GM19438 (cell line): ENCODE measurements at regions not wholly inside any gene's neighbourhood (a gene's known extent, or its start where the extent isn't known, plus 50 kb on each side); places are given as distances from the start of the nearest gene placed in this dataset.

Source experiments
- ATAC-seq: cut with Tn5 transposase; IDR thresholded peaks from one replicate; pipeline ENCODE4 v1.9.1; 2021; ENCODE audit warnings: low read depth; ENCODE audit not compliant: unreplicated experiment

DNA sequence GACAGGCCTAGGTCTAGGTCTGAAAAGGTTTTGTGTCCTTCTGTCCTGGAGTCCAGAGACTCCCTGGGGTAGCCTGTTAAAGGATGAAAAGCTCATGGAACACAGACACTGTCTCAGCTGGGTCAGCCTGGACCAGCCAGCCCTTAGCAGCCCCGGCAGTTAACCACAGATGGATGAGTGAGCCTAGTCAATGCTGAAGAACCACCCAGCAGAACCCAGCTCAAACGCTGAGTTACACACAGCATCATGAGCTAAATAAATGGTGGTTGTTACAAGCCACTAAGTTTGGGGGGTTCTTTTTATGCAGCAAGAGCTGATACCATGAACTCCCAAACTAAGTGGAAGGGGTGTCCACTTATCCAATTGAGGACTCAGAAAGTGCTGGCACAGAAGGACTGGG is 472.8 kb upstream of the PROK2 start:
- ATAC-seq, result no peak

DNA sequence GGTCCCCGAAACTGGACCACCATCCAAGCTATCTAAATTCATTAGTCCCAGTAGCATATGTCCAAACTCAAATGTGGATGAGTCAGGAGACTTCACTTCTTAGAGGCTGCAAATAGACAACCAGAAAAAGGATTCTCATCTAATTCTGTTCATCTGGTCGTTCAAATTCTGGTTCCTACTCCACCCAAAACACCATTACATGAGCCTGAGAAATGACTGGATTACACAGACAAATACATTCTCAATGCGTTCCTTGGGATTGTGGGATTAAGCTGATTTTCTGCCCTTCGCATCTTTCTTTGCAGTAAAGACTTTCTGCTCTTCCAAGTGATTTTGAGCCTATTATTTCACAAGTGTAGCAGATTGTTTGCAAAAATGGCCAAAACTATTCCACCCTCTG is 472.3 kb upstream of the PROK2 start:
- no peak for ATAC-seq

DNA sequence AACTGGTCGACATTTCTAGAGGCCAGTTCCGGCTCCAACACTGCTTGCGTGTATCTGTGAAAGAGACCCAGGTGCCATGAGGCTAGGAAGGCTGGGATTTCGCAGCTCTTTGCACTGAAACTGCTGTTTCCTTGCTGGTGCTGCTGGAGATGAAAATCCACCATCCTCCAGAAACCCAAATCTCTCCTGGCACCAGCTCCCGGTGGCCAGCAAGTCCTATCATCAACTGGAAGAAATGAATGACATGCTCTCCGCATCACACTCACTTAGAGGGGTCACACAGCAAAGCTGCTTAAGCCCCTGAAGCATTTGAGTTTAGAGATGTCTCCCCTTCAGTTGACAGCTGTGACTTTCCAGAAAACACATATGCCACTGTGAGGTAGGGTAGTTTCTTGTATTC is 471.8 kb upstream of the PROK2 start:
- no peak for ATAC-seq

DNA sequence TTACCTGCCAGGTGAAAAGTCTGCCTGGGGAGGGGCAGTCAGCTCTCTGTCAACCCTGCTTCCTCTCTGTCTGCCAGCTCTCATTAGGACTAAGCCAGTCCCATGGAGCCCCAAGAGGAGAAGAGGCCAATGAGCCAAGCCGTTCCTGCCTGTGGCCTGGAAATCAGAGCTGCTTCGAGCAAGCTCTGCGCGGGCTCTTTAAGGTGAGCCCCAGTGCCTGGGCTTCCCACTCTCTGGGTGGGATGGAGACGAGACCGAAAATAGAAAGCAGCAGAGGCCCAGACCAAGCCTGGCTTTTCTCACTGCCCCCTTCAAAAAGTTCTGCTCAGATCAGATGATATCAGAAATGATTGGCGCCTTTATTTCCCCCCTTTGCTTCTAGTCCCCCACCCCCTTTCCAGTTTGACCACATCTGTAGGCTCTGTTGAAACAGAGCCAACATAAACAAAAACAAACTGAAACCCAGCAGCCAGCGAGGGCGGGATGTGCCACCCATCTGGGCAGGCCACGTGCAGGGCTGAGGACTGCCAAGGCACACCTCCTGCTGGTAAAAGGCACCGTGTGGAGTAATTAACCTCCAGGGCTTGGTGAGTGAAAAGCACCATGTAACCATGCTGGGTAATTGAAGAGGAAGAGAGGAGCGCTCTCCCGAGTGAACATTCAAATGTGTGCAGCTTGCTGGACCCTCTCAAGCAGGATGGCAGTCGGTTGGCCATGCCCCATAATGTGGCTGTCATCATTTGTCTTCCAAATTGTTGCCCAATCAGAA is 471.0 kb upstream of the PROK2 start:
- no peak for ATAC-seq

DNA sequence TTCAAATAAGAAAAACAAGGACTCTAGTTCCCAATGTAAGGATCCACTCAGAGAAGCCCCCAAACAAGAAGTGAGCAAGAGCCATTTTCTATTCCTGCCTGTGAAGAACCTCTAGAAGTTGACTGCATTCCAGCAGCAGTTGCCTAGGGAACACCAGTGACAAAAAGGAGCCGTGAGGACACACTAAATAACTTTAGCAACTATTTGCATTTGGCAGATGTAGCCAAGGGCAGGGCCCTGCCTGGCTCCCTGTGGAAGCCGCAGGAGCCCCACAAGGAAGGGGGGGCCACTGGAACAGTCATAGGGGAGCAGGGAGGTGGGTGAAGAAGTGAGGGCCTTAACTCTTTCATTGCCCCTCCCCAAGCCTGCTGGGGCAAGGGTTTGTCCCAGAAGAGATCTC is 470.2 kb upstream of the PROK2 start:
- ATAC-seq, result no peak

DNA sequence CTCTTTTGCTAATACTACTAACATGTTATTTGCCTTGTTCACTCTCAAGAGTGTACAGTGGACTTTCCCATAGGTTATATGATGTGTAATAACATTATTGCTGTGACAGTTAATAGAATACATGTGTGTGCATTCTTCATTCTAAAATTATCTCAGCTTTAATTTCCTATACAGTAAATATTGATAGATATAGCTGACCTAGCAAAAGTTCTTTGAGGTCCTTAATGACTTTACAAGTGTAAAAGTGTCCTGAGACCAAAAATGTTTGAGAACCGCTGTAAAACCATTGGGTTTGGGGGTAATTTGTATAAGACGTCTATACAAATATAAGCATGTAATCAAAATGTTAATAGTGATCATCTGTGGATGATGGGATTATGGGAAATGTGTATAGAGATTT is 469.5 kb upstream of the PROK2 start:
- ATAC-seq, result no peak

DNA sequence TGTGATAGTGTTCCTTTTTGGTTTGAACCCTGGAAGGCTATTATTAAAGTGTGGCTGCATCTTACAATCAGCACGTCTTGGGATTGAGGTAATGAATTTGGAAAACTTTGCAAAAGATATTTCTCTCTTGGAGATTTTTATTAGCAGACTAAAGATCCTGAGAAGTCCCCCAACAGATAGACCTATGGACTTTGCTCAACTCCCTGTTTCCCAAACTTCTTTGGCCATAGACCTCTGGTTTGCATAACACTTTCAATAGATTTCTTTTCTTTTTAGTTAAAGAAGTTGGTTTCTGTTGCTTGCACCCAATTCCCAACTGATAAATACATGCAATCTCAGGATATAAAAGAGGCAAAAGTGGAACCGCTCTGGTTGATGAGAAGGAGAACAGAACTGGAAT is 465.8 kb upstream of the PROK2 start:
- no peak for ATAC-seq

DNA sequence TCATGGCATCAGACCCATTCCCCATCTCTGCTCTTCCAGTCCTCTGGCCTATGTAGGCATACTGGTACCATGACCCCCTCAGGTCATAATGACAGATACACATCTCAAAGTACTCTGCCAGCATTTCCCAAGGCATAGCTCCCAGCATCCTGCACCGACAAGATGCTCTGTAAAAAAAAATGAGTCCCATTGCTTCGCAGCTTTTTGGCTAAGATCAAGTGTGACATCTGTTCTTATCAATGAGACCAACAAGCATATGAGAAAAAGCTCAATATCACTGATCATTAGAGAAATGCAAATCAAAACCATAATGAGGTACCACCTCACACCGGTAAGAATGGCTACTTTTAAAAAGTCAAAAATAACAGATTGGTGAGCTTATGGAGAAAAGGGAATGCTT is 463.9 kb upstream of the PROK2 start:
- ATAC-seq, result no peak

DNA sequence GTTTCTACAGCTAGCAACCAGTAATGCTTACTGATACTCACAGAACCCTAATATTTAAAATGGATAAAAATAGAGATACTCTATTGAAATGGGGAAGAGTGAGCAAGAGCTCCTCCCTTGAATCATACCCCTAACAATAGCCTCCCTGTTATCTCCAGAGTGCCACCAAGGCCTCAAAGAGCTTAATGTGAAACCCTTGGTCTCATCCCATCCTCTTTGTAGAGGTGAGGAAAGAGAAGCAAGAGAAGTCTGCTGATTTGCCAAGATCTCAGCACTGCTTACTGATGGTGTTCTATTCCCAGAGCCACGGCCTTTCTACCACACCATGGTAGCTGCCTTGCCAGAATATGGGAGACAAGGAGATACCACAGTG is 463.4 kb upstream of the PROK2 start:
- ATAC-seq, result no peak

DNA sequence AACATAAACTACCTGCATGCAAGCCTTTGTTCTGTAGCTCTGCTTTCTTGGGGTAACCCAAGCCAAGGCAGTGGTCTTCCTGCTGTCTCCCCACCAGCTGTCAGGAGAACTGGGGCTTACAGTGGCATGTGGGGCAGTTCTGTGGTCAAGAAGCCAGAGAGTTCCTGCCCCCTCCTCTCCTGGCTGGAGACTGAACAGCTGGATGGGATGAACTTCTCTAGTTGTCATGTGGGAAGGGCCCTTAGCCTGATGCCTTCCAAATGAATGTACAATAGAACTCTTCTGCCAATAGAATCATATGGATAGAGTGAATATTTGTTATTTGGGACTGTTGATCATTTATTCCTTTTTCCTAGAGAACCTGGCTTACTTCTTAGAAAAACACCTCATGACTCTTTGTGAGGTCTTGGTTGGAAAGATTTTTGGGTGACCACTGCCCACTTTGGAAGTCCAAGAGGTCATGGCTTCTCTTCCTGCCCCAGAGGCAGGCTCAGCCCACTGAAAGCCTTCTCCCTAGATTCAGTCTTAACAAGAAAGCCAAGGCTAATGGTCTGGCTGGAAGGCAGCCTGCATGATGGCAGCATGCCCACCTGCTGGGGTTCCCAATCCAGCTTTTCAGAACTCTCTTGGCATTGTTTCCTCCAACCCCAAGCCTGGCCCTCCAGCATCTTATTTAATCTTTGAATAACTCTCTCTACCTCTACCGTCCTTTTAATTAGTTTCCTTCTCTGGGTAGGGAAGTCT is 462.9 kb upstream of the PROK2 start:
- ATAC-seq, result no peak

DNA sequence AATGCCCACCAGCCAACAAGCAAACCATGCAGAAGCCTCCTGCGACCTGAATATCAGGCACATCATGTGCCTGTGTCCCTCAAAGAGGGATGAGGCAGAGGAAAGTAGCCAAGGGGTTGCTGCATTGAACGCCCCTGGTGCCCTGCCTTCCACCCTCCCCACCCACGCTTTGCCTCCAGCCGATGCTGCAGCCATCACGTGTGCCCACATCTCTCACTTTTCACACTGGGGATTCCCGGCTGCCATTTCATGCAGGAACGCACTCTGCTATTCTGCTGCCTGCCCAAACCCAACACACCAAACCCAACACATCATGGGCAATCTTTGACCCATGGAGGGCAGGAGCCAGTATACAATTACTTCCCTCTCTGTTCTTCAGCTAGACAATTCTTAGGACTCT is 462.2 kb upstream of the PROK2 start:
- no peak for ATAC-seq

DNA sequence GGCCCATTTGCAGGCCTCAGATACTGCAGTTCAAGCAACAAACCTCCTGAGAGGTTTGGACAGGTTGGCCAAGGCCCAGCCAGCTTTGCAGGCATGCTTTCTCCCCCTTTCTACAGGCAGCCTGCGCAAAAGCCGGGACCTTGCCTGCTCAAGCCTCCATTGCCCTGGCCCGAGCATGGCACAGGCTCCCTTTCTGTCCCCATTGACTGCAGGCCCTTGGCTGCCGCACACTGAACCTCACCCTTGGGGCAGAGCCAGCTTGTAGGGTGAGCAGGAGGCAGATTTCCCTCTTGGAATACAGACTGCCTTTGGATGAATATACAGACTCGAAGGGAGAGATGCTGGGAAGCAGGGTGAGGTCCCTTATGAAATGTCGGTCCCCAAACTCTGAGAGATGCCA is 461.7 kb upstream of the PROK2 start:
- no peak for ATAC-seq

DNA sequence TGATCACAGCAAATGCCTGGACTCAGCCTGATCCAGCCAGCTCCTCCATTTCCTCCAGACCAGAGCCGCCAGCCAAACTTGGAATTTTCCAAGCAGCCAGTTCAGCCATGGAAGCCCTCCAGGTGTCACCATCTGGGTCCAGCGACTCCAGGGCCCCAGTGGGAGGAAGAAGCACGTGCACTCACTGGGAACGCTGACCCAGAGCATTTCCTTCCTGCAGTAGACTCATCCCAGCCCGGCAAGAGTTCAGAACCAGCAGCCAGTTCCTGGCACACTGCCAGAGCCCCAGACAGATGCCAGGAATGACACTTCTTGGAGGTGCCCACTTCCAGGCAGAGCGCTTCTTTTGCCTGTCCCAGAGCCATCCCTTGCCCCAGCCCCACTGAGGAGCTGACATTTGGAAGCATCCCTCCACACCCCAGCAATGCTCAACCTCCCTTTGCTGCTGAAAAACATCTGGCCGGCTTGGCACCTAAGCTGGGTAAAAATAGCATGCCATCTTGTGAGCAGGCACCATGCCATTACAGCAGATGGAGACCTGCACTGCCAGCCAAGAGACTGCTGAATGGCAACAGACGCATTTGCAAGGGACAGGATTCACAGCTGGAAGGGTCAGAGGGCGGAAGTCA is 460.3 kb upstream of the PROK2 start:
- no peak for ATAC-seq

DNA sequence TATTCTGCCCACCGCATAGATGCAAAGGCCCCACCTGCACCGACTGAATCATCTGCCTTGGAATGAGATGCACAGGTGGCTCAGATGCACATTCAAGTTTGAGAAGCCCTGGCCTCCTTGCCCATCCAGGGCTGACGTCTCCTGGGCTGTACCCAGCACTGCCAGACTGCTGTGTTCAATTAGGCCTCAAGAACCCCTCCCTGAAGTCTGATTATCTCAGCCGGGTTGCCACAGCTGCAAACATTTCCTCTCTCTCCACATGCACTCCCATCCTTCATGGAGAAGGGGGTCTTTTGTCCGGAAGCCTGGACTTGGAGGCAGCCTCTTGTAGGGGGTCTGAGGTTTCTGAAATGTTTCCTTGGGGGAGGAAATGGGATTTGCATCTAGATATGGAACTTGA is 459.4 kb upstream of the PROK2 start:
- no peak for ATAC-seq

DNA sequence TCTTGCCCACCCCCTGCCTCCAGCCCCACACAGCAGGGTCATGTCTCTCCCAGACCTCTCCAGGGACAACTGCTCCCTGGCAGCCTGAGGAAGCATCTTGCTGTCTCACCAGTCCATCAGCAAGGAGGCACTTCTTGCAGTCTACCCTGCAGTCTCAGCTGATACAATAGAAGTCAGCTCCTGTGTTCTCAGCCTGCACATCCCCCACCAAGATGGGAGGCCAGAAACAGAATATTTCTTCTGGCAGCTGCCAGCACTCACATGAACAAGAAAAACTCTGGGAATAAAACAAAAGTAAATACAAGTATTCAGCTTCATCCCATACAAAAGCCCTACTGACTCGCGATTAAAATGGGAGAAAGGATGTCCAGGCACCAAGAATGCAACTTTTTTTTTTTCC is 457.4 kb upstream of the PROK2 start:
- ATAC-seq, result no peak

DNA sequence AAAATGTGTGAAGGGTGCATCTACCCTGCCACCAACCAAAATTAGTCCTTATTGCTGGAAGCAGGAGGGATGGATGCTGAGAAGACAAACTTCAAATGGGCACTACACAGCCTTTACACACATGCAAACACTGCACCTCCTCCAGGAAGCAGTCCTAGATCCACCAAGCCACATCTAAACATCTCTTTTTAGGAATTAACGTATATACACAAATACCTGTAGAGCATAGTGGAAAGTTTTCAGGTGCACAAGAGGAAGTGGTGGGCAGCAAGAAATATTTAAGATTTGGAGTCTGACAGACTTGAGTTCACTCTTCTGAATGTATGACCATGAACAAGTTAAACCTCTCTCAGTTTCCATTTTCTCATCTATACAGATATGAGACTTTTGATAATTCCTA is 456.6 kb upstream of the PROK2 start:
- no peak for ATAC-seq

DNA sequence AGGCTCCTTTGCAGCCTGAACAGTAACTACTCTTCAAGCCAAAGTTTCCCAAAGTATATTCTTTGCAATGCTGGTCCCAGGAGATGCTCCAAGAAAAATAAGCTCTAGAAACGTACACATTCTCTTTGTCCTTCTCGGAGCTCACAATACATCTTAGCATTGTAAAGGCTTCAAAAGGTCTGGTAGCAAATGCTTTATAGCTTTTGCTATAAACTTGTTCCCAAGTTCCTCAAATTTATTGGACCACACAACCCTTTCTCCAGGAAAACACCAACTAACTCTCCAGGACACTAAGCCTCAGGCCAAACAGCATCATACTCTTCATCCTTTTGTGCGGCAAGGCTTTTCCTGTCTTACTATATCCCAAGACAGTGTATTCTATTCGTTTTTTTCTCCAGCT is 455.6 kb upstream of the PROK2 start:
- no peak for ATAC-seq

DNA sequence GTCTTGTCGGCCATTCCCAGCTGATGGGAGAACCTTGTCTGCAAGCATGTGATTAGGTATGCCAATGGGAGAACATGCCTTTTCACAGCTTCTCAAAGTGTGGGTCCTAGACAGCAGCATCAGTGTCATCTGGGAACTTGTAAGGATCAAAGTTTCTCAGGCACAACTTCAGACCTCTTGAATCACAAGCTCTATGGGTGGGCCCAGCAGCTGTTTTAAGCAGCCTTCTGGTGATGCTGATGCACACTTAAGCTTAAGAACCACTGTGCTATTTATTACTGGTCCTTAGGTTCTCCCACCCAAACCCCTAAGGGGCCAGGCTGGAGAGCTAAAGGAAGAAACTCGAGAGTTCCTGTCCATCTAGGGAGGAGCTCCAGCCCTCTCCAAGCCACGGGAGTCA is 453.9 kb upstream of the PROK2 start:
- no peak for ATAC-seq

DNA sequence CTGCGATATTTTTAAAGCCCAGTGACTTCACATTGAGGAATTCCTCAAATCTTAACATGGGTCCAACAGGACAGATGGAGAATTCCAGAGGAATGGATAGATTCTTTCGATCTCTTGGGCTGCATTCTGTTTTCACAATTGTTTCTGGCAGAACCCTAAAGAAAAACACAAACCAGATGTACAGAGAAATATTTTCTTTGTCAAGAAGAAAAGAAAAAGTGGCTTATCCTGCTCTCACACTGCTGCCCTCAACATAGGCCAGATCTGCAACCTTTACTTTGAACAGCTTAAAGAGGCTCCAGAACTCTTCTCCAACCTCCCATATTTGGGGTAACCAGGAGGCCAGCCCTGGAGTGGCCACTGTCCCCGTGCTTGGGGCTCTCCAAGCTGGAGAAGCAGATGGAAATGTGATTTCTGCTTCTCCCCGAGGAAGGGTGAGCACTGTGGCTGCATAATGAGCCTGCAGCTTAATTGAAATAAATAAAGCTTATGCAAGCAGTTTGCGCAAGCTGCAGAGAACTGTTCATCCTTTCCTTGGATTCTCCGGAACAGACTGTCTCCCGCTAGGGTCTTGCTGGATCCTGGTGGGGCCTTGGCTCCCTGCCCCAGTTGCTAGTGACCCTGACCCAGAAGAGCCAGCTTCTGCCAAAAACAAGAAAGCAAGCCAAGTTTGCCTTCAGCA is 453.2 kb upstream of the PROK2 start:
- ATAC-seq, result no peak

DNA sequence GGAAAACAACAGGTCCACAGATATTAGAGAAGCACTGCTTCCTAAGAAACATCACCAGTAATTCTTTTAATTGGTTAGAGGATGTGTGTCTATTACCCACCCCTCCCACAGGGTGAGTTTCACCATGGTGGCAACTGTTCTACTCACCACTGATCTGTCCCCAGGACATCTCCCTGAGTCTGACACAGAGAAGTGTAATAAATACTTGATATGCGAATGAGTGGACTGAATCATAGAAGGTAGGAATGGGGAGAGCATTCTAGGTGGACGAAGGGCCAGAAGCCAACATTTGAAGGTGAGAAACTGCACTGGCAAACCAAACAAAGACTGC is 452.7 kb upstream of the PROK2 start:
- ATAC-seq, result no peak

DNA sequence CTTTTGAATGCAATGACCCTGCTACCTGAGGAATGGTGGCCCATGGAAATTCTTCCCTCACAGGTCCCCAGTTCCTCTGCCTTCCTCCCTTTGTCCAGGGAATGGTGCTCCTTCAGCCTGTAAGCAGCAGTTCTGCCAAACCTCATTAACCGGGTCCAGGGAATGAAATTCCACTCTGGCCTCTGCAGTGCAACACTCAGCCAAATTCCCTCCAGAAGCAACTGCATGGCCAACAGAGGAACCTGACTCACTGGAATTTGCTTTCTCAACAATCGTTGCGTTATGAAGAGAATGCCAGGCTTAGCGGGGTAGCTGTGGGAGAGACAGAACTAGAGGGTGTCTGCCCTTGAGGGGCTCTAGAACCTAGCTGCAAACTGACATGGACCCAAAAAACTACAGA is 449.4 kb upstream of the PROK2 start:
- ATAC-seq, result no peak

DNA sequence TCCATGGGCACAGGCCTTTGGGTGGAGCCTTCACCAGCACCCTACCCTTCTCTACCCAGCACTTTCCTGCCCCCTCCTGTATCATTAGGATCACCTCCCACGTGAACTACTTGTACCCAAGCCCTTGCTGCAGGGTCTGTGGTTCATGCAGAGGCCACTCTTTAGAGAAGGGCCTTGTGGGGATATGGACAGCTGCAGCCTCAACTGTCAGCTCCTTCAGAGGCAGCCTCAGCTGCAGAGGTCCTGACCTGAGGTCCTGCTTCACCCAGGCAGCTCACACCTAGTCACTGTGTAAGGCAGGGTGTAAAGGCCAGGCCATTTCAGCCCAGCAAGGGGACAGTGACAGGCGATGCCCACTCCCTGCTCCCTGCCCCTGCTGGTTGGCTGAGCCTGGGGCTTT is 448.6 kb upstream of the PROK2 start:
- no peak for ATAC-seq
